ENCODE measurements at regions not wholly inside any gene's neighbourhood (a gene's known extent, or its start where the extent isn't known, plus 50 kb on each side); places are given as distances from the start of the nearest gene placed in this dataset.

DNA sequence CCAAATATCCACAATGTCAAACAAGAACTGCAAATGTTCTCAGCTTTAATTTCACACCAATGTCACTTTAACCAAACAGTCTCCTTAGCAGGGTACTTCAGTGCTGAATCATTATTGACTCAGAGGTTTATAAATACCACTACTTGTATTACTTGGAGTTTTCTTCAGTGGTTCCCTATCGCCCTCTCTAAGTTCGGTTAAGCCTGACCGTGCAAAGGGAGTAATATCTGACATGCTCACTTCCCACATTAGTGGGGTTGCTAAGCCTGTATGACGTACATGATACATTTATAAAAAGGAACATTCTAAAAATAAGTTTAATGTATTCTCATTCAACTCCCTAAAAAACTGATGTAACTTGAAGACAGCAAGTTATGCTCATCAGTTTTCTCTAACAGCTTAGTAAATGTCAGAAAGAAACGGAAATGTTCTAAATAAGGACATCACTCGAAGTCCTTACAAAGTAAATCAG, 93.1 kb upstream of the ZC3H12C start:
- TF ChIP-seq, protein P1, sequence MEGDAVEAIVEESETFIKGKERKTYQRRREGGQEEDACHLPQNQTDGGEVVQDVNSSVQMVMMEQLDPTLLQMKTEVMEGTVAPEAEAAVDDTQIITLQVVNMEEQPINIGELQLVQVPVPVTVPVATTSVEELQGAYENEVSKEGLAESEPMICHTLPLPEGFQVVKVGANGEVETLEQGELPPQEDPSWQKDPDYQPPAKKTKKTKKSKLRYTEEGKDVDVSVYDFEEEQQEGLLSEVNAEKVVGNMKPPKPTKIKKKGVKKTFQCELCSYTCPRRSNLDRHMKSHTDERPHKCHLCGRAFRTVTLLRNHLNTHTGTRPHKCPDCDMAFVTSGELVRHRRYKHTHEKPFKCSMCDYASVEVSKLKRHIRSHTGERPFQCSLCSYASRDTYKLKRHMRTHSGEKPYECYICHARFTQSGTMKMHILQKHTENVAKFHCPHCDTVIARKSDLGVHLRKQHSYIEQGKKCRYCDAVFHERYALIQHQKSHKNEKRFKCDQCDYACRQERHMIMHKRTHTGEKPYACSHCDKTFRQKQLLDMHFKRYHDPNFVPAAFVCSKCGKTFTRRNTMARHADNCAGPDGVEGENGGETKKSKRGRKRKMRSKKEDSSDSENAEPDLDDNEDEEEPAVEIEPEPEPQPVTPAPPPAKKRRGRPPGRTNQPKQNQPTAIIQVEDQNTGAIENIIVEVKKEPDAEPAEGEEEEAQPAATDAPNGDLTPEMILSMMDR (IDR thresholded peaks at IDR 0.05) = no peak
- no peak for TF ChIP-seq POLR2A (IDR thresholded peaks at IDR 0.05)
